GM12891 (cell line): ENCODE measurements at regions not wholly inside any gene's neighbourhood (a gene's known extent, or its start where the extent isn't known, plus 50 kb on each side); places are given as distances from the start of the nearest gene placed in this dataset.

Source experiments
- POLR2A ChIP-seq: IDR thresholded peaks from 2 replicates; pipeline ENCODE4 v1.6.1; 2011; ENCODE audit warnings: low read depth, low read length, control low read depth
- POLR2AphosphoS5 ChIP-seq: IDR thresholded peaks from 2 replicates; pipeline ENCODE4 v1.6.1; 2011; ENCODE audit warnings: low read depth, low read length, control low read depth
- POU2F2 ChIP-seq: IDR thresholded peaks from 2 replicates; pipeline ENCODE4 v1.6.1; 2011; ENCODE audit warnings: low read depth, mild to moderate bottlenecking, control low read depth, low read length, moderate library complexity
- TAF1 ChIP-seq: IDR thresholded peaks from 2 replicates; pipeline ENCODE4 v1.6.1; 2011; ENCODE audit warnings: low read depth, low read length, control low read depth

- TF ChIP-seq POLR2AphosphoS5: no peak
- no peak for TF ChIP-seq POLR2A
- TF ChIP-seq POU2F2: no peak
- no peak for TF ChIP-seq TAF1
Observed at GRCh38 chr17:33469911-33470310, 176.8 kb upstream of the ASIC2 start.
